ENCODE measurements at regions not wholly inside any gene's neighbourhood (a gene's known extent, or its start where the extent isn't known, plus 50 kb on each side); places are given as distances from the start of the nearest gene placed in this dataset.

DNA sequence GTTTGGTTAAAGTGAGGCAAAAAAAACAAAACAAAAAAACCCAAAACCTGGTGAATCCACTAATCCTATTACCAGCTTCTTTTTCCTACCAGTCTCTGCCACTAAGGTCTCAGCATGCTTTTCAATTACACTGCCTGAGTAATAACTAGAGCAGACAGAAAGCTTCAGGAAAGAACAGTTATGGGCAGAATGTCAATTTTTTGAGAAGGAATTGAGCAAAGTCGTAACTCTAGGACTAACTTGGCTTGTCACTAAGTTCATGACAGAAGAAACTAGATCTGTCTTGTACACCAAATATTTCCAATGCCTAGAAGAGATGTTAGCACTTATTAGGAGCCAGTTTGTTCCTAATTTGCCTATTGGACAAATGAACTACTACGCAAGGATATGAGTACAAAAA, 148.8 kb upstream of the CNOT2 start:
- H3K27ac ChIP-seq (ENCODE audit: low read depth in 2 of 2, low read length in 2 of 2) = no peak overlapping the region
- no peaks in the 10 kb centered on the region for H3K4me1 ChIP-seq (ENCODE audit: control insufficient read depth in 2 of 2, insufficient read depth in 2 of 2, low read length in 2 of 2)
- no peaks in the 10 kb centered on the region for H3K9me3 ChIP-seq (ENCODE audit: control insufficient read depth in 2 of 2, low read length in 2 of 2)
- no peak overlapping the region for H3K9ac ChIP-seq (ENCODE audit: low read depth in 1 of 2, low read length in 2 of 2)
- H3K36me3 ChIP-seq (ENCODE audit: control insufficient read depth in 2 of 2, insufficient read depth in 2 of 2, low read length in 2 of 2) = no peaks in the 10 kb centered on the region
- H3K4me3 ChIP-seq (ENCODE audit: low read length in 2 of 2) = no peak overlapping the region
- no peaks in the 10 kb centered on the region for H3K27me3 ChIP-seq (ENCODE audit: control insufficient read depth in 2 of 2, insufficient read depth in 2 of 2, low read length in 2 of 2)

DNA sequence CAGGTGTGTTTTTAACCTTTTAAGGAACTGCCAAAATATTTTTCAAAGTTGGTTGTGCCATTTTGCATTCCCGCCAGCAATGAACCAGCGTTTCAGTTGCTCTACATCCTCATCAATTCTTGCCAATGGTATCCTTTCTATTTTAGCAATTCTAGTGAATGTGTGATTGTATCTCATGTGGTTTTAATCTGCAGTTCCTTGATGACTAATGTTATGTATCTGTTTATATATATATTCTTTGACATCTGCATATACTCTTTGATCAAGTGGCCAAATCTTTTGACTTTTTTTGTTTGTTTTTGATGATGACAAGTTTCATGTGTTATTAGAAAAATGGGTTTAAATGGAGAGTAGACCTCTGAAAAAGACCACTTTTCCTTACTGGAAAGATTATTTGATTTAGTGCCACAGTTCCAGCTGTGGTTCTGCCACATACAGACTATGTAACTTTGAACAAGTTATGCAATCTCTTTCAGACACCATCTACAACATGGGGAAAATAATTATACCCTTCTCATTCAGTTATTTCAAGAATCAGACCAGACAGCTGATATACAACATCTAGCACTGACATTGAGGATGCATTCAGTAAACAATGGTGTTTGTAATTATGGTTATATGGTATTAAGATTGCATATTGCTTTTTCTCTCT, 146.3 kb upstream of the CNOT2 start:
- no peaks in the 10 kb centered on the region for H3K36me3 ChIP-seq (ENCODE audit: control insufficient read depth in 2 of 2, insufficient read depth in 2 of 2, low read length in 2 of 2)
- no peaks in the 10 kb centered on the region for H3K27me3 ChIP-seq (ENCODE audit: control insufficient read depth in 2 of 2, insufficient read depth in 2 of 2, low read length in 2 of 2)
- H3K9me3 ChIP-seq (ENCODE audit: control insufficient read depth in 2 of 2, low read length in 2 of 2) = no peaks in the 10 kb centered on the region
- H3K27ac ChIP-seq (ENCODE audit: low read depth in 2 of 2, low read length in 2 of 2) = no peak overlapping the region
- H3K9ac ChIP-seq (ENCODE audit: low read depth in 1 of 2, low read length in 2 of 2) = no peak overlapping the region
- no peak overlapping the region for H3K4me3 ChIP-seq (ENCODE audit: low read length in 2 of 2)
- H3K4me1 ChIP-seq (ENCODE audit: control insufficient read depth in 2 of 2, insufficient read depth in 2 of 2, low read length in 2 of 2) = no peaks in the 10 kb centered on the region

DNA sequence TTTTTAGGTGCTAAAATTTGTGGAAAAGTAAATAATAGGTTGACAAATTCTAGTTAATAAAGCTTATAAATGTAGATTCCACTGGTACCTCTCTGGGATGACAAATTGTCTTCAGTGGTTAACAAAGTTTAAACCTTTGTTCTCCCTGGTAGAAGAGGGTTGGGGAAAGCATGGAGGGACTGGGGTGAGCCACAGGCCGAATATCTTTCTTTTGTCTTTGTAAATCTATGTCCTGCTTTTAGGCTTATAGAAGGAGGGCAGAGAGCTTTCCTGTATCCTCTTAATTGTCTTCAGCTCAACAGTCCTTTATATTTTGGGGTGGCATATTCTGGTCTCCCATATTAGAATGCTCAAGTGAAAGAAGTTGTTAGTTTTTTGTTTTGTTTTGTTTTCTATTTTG, 142.2 kb upstream of the CNOT2 start:
- H3K9me3 ChIP-seq (ENCODE audit: control insufficient read depth in 2 of 2, low read length in 2 of 2) = no peaks in the 10 kb centered on the region
- H3K27me3 ChIP-seq (ENCODE audit: control insufficient read depth in 2 of 2, insufficient read depth in 2 of 2, low read length in 2 of 2) = no peaks in the 10 kb centered on the region
- no peaks in the 10 kb centered on the region for H3K36me3 ChIP-seq (ENCODE audit: control insufficient read depth in 2 of 2, insufficient read depth in 2 of 2, low read length in 2 of 2)
- no peak overlapping the region for H3K9ac ChIP-seq (ENCODE audit: low read depth in 1 of 2, low read length in 2 of 2)
- no peak overlapping the region for H3K27ac ChIP-seq (ENCODE audit: low read depth in 2 of 2, low read length in 2 of 2)
- H3K4me3 ChIP-seq (ENCODE audit: low read length in 2 of 2) = no peak overlapping the region
- H3K4me1 ChIP-seq (ENCODE audit: control insufficient read depth in 2 of 2, insufficient read depth in 2 of 2, low read length in 2 of 2) = no peaks in the 10 kb centered on the region

DNA sequence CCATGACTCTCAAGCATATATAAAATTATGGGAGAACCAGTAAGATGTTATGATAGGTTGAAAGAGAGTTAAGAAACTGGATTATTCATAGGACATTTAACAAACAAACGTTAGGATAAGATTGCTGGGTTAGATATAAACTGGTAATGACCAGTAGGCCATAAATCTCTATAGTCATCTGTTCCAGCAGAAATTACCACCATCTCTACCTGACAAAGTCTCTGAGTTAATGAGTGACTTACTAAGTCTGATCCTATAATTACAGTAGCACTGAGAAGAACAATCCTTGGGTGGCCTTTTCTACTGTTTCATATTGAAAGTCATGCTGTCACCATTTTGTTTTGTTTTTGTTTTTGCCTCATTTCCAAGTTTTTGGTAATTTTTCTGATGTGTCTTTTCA, 136.9 kb upstream of the CNOT2 start:
- Histone ChIP-seq H3K36me3 (ENCODE audit: control insufficient read depth in 2 of 2, insufficient read depth in 2 of 2, low read length in 2 of 2) (no peaks in the 10 kb centered on the region), H3K4me3 (ENCODE audit: low read length in 2 of 2) (no peak overlapping the region), H3K9me3 (ENCODE audit: control insufficient read depth in 2 of 2, low read length in 2 of 2) (peaks cover 1 to 6% of the 10 kb centered on the region in 2 donors), H3K27ac (ENCODE audit: low read depth in 2 of 2, low read length in 2 of 2) (peak overlapping the region in 1 of 2 donors; percentile 21), H3K9ac (ENCODE audit: low read depth in 1 of 2, low read length in 2 of 2) (no peak overlapping the region), H3K4me1 (ENCODE audit: control insufficient read depth in 2 of 2, insufficient read depth in 2 of 2, low read length in 2 of 2) (peaks cover 0 to 4% of the 10 kb centered on the region in 2 donors), H3K27me3 (ENCODE audit: control insufficient read depth in 2 of 2, insufficient read depth in 2 of 2, low read length in 2 of 2) (no peaks in the 10 kb centered on the region)

DNA sequence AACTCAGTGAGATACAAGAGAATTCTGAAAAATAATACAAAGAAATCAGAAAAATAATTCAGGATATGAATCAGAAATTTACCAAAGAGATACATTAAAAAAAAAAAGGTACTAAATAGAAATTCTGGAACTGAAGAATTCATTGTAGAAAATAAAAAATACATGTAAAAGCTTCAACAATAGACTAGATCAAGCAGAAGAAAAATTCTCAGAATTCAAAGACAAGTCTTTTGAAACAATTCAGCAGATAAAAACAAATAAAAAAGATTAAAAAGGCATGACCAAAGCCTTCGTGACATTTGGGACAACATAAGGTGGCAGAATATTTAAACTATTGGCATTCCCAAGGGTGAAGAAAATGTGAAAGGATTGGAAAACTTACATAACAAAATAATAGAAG, 133.1 kb upstream of the CNOT2 start:
- Histone ChIP-seq H3K27me3 (ENCODE audit: control insufficient read depth in 2 of 2, insufficient read depth in 2 of 2, low read length in 2 of 2) (no peaks in the 10 kb centered on the region), H3K9me3 (ENCODE audit: control insufficient read depth in 2 of 2, low read length in 2 of 2) (peaks cover 1 to 6% of the 10 kb centered on the region in 2 donors), H3K4me3 (ENCODE audit: low read length in 2 of 2) (no peak overlapping the region), H3K27ac (ENCODE audit: low read depth in 2 of 2, low read length in 2 of 2) (no peak overlapping the region), H3K4me1 (ENCODE audit: control insufficient read depth in 2 of 2, insufficient read depth in 2 of 2, low read length in 2 of 2) (peaks cover 0 to 4% of the 10 kb centered on the region in 2 donors), H3K9ac (ENCODE audit: low read depth in 1 of 2, low read length in 2 of 2) (no peak overlapping the region), H3K36me3 (ENCODE audit: control insufficient read depth in 2 of 2, insufficient read depth in 2 of 2, low read length in 2 of 2) (no peaks in the 10 kb centered on the region)

DNA sequence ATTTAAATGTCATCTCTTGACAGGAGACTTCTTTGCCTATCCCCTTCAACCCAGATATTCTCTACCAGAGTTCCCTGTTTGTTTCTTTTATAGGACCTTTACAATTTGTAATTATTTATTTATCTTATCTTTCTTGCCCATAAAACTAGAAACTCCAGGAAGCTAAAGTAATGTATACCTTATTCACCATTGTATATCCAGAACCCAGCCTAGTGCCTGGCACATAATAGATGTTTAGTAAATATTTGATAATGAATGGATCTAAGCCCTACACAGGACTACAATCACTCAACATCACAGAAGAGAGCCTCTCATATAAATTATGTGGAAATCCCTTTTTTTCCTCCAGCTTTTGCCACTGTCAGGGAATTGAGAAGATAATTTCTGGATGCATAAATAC, 125.6 kb upstream of the CNOT2 start:
- H3K4me3 ChIP-seq (ENCODE audit: low read length in 2 of 2) = no peak overlapping the region
- no peaks in the 10 kb centered on the region for H3K36me3 ChIP-seq (ENCODE audit: control insufficient read depth in 2 of 2, insufficient read depth in 2 of 2, low read length in 2 of 2)
- no peaks in the 10 kb centered on the region for H3K27me3 ChIP-seq (ENCODE audit: control insufficient read depth in 2 of 2, insufficient read depth in 2 of 2, low read length in 2 of 2)
- H3K9ac ChIP-seq (ENCODE audit: low read depth in 1 of 2, low read length in 2 of 2) = no peak overlapping the region
- no peak overlapping the region for H3K27ac ChIP-seq (ENCODE audit: low read depth in 2 of 2, low read length in 2 of 2)
- H3K4me1 ChIP-seq (ENCODE audit: control insufficient read depth in 2 of 2, insufficient read depth in 2 of 2, low read length in 2 of 2) = no peaks in the 10 kb centered on the region
- H3K9me3 ChIP-seq (ENCODE audit: control insufficient read depth in 2 of 2, low read length in 2 of 2) = no peaks in the 10 kb centered on the region

DNA sequence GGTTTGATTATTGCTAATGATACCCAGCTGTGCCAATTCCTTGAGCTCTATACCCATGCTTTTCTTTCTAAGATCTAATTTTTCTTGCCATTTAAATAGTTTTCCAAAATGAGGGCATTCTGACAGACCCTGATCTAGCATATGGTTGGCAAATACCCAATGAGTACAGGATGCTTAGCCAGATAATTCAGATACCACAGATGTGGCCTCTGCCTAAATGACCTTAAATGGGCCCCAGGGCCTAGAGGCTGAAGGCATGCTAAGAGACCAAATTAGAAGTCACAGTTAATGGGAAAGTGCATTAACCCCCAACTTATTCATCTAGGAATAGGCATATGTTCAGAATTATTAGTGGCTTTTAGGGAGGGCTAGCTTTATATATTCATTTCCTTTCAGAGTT, 122.3 kb upstream of the CNOT2 start:
- no peaks in the 10 kb centered on the region for H3K4me1 ChIP-seq (ENCODE audit: control insufficient read depth in 2 of 2, insufficient read depth in 2 of 2, low read length in 2 of 2)
- no peaks in the 10 kb centered on the region for H3K36me3 ChIP-seq (ENCODE audit: control insufficient read depth in 2 of 2, insufficient read depth in 2 of 2, low read length in 2 of 2)
- no peak overlapping the region for H3K4me3 ChIP-seq (ENCODE audit: low read length in 2 of 2)
- H3K9ac ChIP-seq (ENCODE audit: low read depth in 1 of 2, low read length in 2 of 2) = no peak overlapping the region
- H3K27ac ChIP-seq (ENCODE audit: low read depth in 2 of 2, low read length in 2 of 2) = no peak overlapping the region
- H3K27me3 ChIP-seq (ENCODE audit: control insufficient read depth in 2 of 2, insufficient read depth in 2 of 2, low read length in 2 of 2) = no peaks in the 10 kb centered on the region
- H3K9me3 ChIP-seq (ENCODE audit: control insufficient read depth in 2 of 2, low read length in 2 of 2) = no peaks in the 10 kb centered on the region

DNA sequence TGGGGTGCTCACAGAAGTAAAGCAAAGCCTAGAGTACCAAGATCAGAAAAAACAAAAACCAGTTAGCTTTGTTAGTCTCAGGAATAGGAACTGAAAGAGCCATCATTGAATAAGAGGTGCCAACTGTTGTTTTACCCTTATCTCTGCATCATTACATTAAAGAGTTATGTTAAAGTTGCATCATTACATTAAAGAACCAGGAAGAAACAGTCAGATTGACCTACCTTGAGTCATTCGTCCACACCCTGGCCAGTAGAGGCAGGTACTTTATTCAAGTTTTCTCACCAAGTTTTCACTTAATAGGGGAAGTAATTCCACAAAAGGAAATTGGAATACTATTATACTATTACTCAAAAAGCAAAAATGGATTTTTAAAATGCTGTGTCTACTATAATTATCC, 121.7 kb upstream of the CNOT2 start:
- Histone ChIP-seq H3K27ac (ENCODE audit: low read depth in 2 of 2, low read length in 2 of 2) (no peak overlapping the region), H3K4me3 (ENCODE audit: low read length in 2 of 2) (no peak overlapping the region), H3K9me3 (ENCODE audit: control insufficient read depth in 2 of 2, low read length in 2 of 2) (no peaks in the 10 kb centered on the region), H3K9ac (ENCODE audit: low read depth in 1 of 2, low read length in 2 of 2) (no peak overlapping the region), H3K27me3 (ENCODE audit: control insufficient read depth in 2 of 2, insufficient read depth in 2 of 2, low read length in 2 of 2) (no peaks in the 10 kb centered on the region), H3K4me1 (ENCODE audit: control insufficient read depth in 2 of 2, insufficient read depth in 2 of 2, low read length in 2 of 2) (no peaks in the 10 kb centered on the region), H3K36me3 (ENCODE audit: control insufficient read depth in 2 of 2, insufficient read depth in 2 of 2, low read length in 2 of 2) (no peaks in the 10 kb centered on the region)

DNA sequence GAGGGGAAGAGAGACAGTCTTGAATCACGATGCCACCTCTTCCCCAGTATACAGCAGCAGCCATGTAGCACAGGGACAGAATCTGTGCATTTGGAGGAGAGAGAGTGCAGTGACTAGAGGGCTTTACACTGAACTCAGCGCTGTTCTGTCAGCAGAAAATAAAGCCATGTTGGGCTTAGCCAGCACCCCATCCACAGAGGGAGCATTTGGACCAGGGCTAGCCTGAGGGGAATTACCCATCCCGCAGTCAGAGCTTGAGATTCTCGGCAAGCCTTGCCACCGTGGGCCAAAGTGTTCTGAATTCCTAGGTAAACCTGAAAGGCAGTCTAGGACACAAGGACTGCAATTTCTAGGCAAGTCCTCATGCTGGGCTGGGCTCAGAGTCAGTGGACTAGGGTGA, 120.4 kb upstream of the CNOT2 start:
- Histone ChIP-seq H3K9me3 (ENCODE audit: control insufficient read depth in 2 of 2, low read length in 2 of 2) (no peaks in the 10 kb centered on the region), H3K36me3 (ENCODE audit: control insufficient read depth in 2 of 2, insufficient read depth in 2 of 2, low read length in 2 of 2) (no peaks in the 10 kb centered on the region), H3K9ac (ENCODE audit: low read depth in 1 of 2, low read length in 2 of 2) (no peak overlapping the region), H3K27me3 (ENCODE audit: control insufficient read depth in 2 of 2, insufficient read depth in 2 of 2, low read length in 2 of 2) (no peaks in the 10 kb centered on the region), H3K27ac (ENCODE audit: low read depth in 2 of 2, low read length in 2 of 2) (no peak overlapping the region), H3K4me3 (ENCODE audit: low read length in 2 of 2) (no peak overlapping the region), H3K4me1 (ENCODE audit: control insufficient read depth in 2 of 2, insufficient read depth in 2 of 2, low read length in 2 of 2) (no peaks in the 10 kb centered on the region)

DNA sequence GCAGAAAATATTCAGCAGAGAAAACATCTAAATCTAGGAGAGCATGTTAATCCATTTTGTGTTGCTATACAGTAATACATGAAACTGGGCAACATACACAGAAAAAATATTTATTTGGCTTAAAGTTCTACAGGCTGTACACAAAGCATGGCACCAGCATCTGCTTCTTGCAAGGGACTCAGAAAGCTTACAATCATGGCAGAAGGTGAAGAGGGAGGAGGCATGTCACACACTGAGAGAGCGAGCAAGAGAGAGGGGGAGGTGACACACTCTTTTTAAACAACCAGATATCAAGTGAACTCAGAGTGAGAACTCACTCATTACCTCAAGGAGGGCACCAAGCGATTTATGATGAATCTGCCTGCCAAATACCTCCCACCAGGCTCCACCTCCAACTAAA, 94.2 kb upstream of the CNOT2 start:
- H3K4me1 ChIP-seq (ENCODE audit: control insufficient read depth in 2 of 2, insufficient read depth in 2 of 2, low read length in 2 of 2) = no peaks in the 10 kb centered on the region
- no peak overlapping the region for H3K4me3 ChIP-seq (ENCODE audit: low read length in 2 of 2)
- H3K9me3 ChIP-seq (ENCODE audit: control insufficient read depth in 2 of 2, low read length in 2 of 2) = peaks cover 0 to 6% of the 10 kb centered on the region in 2 donors
- no peaks in the 10 kb centered on the region for H3K36me3 ChIP-seq (ENCODE audit: control insufficient read depth in 2 of 2, insufficient read depth in 2 of 2, low read length in 2 of 2)
- no peak overlapping the region for H3K9ac ChIP-seq (ENCODE audit: low read depth in 1 of 2, low read length in 2 of 2)
- H3K27me3 ChIP-seq (ENCODE audit: control insufficient read depth in 2 of 2, insufficient read depth in 2 of 2, low read length in 2 of 2) = no peaks in the 10 kb centered on the region
- H3K27ac ChIP-seq (ENCODE audit: low read depth in 2 of 2, low read length in 2 of 2) = no peak overlapping the region

DNA sequence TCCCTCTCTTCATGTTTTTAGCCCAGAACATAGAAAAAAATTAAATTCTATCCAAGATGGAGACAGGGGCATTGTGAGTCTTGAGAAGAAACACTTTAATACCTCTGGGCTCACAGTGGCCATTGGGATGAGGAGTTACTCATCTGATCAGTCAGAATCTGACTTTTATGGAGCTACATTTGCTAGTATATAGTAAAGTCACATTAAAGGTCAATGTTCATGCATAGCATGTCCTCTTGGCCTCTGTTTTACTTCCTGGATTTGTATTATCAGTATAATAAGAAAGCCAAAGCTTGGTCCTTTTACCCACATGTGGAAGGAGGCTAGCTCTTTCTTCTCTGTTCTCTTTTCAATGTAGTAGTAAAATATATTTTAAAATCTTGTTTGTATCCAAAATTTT, 93.6 kb upstream of the CNOT2 start:
- no peaks in the 10 kb centered on the region for H3K4me1 ChIP-seq (ENCODE audit: control insufficient read depth in 2 of 2, insufficient read depth in 2 of 2, low read length in 2 of 2)
- H3K27ac ChIP-seq (ENCODE audit: low read depth in 2 of 2, low read length in 2 of 2) = no peak overlapping the region
- H3K27me3 ChIP-seq (ENCODE audit: control insufficient read depth in 2 of 2, insufficient read depth in 2 of 2, low read length in 2 of 2) = no peaks in the 10 kb centered on the region
- H3K9ac ChIP-seq (ENCODE audit: low read depth in 1 of 2, low read length in 2 of 2) = no peak overlapping the region
- peaks cover 0 to 6% of the 10 kb centered on the region in 2 donors for H3K9me3 ChIP-seq (ENCODE audit: control insufficient read depth in 2 of 2, low read length in 2 of 2)
- no peak overlapping the region for H3K4me3 ChIP-seq (ENCODE audit: low read length in 2 of 2)
- no peaks in the 10 kb centered on the region for H3K36me3 ChIP-seq (ENCODE audit: control insufficient read depth in 2 of 2, insufficient read depth in 2 of 2, low read length in 2 of 2)

Data from mucosa of rectum (tissue), 2 donors.